OCI-LY1 (cell line): ENCODE measurements at regions not wholly inside any gene's neighbourhood (a gene's known extent, or its start where the extent isn't known, plus 50 kb on each side); places are given as distances from the start of the nearest gene placed in this dataset.

Source experiments
- CTCF ChIP-seq: fragments of 200-600 bp; sonication (generic), shearing (Covaris generic); IDR thresholded peaks from 2 replicates; pipeline ENCODE4 v1.5.1; 2017; ENCODE audit warnings: mild to moderate bottlenecking, antibody characterized with exemption, low read length, moderate library complexity, mixed read lengths
- EZH2 ChIP-seq: fragments of 200-600 bp; sonication (generic), shearing (Covaris generic); IDR thresholded peaks from 2 replicates; pipeline ENCODE4 v1.8.0; 2017; ENCODE audit warnings: borderline replicate concordance, mixed run types, mild to moderate bottlenecking, antibody characterized with exemption, low read length, moderate library complexity, mixed read lengths

GRCh38 chr14:42192738-42193653, 586.3 kb downstream of the LRFN5 start:
- TF ChIP-seq EZH2 = no peak
- TF ChIP-seq CTCF = no peak
